HL-60 (cell line): ENCODE measurements at regions not wholly inside any gene's neighbourhood (a gene's known extent, or its start where the extent isn't known, plus 50 kb on each side); places are given as distances from the start of the nearest gene placed in this dataset.

Experiments used
- DNase-seq, 2 experiments: peaks; one replicate each; pipeline ENCODE4 v3.0.0-alpha.2; 2010 to 2020; ENCODE audit warnings: low read depth in 1 of 2, low spot score in 1 of 2
- H3K27ac ChIP-seq: fragments of 250-450 bp; sonication (Bioruptor Pico); replicated peaks from 2 replicates; pipeline ENCODE4 v1.5.1; 2020; ENCODE audit warnings: mild to moderate bottlenecking, moderate library complexity
- H3K27me3 ChIP-seq: fragments of 250-450 bp; sonication (Bioruptor Pico); 2 replicates; pipeline ENCODE4 v1.5.1; 2021; ENCODE audit warnings: mild to moderate bottlenecking, moderate library complexity; ENCODE audit not compliant: insufficient read depth, poor library complexity, severe bottlenecking
- H3K4me3 ChIP-seq: replicated peaks from 2 replicates; pipeline ENCODE4 v1.5.1; 2011; ENCODE audit warnings: mild to moderate bottlenecking, control low read depth, low read length; ENCODE audit not compliant: insufficient read depth
- GABPA ChIP-seq: IDR thresholded peaks from 2 replicates; pipeline ENCODE4 v1.6.1; 2012; ENCODE audit warnings: low read depth
- POLR2AphosphoS5 ChIP-seq: IDR thresholded peaks from 2 replicates; pipeline ENCODE4 v1.6.1; 2012; ENCODE audit warnings: low read depth
- SPI1 ChIP-seq: IDR thresholded peaks from 2 replicates; pipeline ENCODE4 v1.6.1; 2012; ENCODE audit warnings: low read depth, mild to moderate bottlenecking, borderline replicate concordance
- TF ChIP-seq, protein P1 (sequence below): IDR thresholded peaks from one replicate; pipeline ENCODE4 v1.5.1; 2011; ENCODE audit warnings: low read length, control low read depth, inconsistent platforms; ENCODE audit not compliant: insufficient read depth
- TF ChIP-seq, protein P2 (sequence below): IDR thresholded peaks from 2 replicates; pipeline ENCODE4 v1.6.1; 2012; ENCODE audit warnings: low read depth; ENCODE audit not compliant: insufficient replicate concordance

DNA sequence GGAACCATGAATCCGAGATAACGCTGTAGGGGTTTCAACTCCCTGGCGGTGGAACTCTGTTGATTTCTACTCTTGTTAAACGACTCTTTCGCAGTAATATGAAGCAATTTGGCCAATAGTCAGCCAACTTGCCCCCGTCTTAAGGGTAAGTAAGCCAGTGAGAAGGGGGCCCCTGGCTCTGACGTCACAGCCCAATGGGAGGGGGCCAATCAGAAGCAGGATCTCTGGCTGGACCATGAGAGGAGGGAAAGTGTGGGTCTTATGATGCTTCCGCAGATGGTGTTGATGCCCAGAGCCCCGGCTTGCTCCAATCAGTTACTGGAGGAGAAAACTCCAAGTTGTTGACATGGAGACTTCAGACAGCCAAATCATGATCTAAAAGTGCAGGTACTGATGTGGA, 242.4 kb downstream of the BMP7 start:
- Histone ChIP-seq H3K4me3 (no peak overlapping the region), H3K27me3 (no peaks in the 10 kb centered on the region), H3K27ac (no peak overlapping the region)
- DNase-seq, result no peak
- TF ChIP-seq GABPA (no peak), POLR2AphosphoS5 (no peak), SPI1 (no peak)
- TF ChIP-seq, protein P1, sequence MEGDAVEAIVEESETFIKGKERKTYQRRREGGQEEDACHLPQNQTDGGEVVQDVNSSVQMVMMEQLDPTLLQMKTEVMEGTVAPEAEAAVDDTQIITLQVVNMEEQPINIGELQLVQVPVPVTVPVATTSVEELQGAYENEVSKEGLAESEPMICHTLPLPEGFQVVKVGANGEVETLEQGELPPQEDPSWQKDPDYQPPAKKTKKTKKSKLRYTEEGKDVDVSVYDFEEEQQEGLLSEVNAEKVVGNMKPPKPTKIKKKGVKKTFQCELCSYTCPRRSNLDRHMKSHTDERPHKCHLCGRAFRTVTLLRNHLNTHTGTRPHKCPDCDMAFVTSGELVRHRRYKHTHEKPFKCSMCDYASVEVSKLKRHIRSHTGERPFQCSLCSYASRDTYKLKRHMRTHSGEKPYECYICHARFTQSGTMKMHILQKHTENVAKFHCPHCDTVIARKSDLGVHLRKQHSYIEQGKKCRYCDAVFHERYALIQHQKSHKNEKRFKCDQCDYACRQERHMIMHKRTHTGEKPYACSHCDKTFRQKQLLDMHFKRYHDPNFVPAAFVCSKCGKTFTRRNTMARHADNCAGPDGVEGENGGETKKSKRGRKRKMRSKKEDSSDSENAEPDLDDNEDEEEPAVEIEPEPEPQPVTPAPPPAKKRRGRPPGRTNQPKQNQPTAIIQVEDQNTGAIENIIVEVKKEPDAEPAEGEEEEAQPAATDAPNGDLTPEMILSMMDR, result no peak
- TF ChIP-seq, protein P2, sequence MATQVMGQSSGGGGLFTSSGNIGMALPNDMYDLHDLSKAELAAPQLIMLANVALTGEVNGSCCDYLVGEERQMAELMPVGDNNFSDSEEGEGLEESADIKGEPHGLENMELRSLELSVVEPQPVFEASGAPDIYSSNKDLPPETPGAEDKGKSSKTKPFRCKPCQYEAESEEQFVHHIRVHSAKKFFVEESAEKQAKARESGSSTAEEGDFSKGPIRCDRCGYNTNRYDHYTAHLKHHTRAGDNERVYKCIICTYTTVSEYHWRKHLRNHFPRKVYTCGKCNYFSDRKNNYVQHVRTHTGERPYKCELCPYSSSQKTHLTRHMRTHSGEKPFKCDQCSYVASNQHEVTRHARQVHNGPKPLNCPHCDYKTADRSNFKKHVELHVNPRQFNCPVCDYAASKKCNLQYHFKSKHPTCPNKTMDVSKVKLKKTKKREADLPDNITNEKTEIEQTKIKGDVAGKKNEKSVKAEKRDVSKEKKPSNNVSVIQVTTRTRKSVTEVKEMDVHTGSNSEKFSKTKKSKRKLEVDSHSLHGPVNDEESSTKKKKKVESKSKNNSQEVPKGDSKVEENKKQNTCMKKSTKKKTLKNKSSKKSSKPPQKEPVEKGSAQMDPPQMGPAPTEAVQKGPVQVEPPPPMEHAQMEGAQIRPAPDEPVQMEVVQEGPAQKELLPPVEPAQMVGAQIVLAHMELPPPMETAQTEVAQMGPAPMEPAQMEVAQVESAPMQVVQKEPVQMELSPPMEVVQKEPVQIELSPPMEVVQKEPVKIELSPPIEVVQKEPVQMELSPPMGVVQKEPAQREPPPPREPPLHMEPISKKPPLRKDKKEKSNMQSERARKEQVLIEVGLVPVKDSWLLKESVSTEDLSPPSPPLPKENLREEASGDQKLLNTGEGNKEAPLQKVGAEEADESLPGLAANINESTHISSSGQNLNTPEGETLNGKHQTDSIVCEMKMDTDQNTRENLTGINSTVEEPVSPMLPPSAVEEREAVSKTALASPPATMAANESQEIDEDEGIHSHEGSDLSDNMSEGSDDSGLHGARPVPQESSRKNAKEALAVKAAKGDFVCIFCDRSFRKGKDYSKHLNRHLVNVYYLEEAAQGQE, result no peak

DNA sequence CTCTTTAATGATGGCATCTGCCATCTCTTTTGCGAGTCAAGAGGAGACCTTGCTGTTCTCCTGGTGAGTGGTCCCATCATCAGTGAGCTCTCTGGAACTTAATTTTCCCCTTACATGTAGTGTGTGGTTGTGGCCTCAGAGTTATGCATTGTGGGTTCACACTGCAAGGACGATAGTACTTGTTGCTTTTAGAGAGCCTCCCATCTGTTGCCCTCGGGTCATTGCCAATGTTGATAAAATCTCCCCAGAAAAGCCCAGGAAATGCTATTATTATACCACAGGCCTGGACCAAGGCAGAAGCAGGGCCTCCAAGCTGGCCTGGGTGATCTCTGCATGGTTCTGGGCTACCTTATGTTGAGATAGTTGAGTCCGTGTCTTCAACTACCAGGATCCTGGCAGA, 241.6 kb downstream of the BMP7 start:
- Histone ChIP-seq H3K4me3 (no peak overlapping the region), H3K27ac (no peak overlapping the region), H3K27me3 (no peaks in the 10 kb centered on the region)
- DNase-seq, result no peak
- TF ChIP-seq GABPA (no peak), SPI1 (no peak), POLR2AphosphoS5 (no peak)
- TF ChIP-seq, protein P2, result no peak
- TF ChIP-seq, protein P1, result no peak

DNA sequence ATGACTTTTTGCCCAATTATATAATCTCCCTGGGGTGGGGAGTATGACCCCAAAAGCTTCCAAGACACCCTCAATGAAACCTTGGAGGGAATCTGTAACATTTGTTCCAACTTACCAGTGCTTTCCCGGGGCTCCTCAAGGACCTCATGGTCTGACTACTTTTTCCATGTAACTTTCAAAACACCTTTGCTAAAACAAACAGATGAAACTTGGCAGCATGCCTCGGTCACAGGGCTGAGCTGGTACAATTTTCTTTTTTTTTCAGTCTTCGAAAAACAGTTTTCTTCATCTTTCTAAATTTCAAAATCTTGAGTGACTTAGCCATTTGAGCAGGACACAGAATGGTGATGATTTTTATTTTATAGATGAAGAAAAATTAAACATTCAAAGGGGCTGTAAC, 241.2 kb downstream of the BMP7 start:
- TF ChIP-seq, protein P1, result no peak
- TF ChIP-seq, protein P2, result no peak
- TF ChIP-seq GABPA (no peak), SPI1 (no peak), POLR2AphosphoS5 (no peak)
- no peaks in the 10 kb centered on the region for H3K27me3 ChIP-seq
- DNase-seq, result no peak
- no peak overlapping the region for H3K4me3 ChIP-seq
- H3K27ac ChIP-seq, result no peak overlapping the region
